ENCODE measurements at regions not wholly inside any gene's neighbourhood (a gene's known extent, or its start where the extent isn't known, plus 50 kb on each side); places are given as distances from the start of the nearest gene placed in this dataset.

DNA sequence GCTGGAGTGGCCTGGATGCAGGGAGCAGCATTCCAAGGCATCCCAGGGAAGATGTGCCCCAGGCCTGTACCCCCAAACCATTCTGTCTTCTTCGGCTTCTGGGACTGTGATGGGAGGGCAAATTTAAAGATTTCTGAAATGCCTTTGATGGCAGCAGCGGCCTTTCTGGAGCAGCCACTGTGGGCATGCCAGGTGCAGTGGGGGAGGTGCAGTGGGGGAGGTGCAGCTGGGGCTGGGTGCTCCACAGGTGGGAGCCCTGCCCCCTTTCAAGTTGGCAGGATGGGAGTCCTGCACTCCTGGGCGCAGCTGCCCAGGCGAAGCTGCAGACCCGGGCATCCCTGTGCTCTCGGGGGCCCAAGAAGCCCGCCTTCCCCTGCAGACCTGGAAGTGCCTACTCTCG lies 293.5 kb upstream of the MOCS1 start:
- no peak for DNase-seq (ENCODE audit: low spot score)
- intact Hi-C loops (cut with DNase I), result no loop called here
- no peak for ATAC-seq

- ATAC-seq (no peak), DNase-seq (ENCODE audit: low spot score) (no peak)
- intact Hi-C loops (cut with DNase I), result no loop called here
These were observed 288.1 kb upstream of the MOCS1 start for GRCh38 chr6:40222354-40222753.

DNA sequence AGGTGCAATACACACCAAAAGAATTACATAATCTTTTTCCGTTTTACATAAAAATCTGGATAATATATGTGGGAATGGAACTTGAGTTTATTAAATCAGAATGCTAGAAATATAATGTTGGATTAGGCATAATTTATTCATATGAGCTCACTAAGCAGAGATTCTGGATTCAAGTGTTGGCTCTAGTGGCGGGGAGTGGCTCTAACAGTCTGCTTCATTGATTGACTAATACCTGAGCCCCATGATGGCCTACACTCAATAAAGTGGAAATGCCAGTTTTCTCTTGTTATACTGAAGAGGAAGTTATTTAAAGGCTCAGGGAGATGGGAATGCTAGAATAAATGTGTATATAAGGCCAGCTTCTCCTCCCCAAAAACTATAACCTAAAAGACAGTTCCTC lies 285.5 kb upstream of the MOCS1 start:
- DNase-seq (ENCODE audit: low spot score), result no peak
- intact Hi-C loops (cut with DNase I), result no loop called here
- ATAC-seq, result no peak

GRCh38 chr6:40210628-40211056 lies 276.4 kb upstream of the MOCS1 start:
- ATAC-seq, result no peak
- DNase-seq (ENCODE audit: low spot score), result no peak
- intact Hi-C loops (cut with DNase I), result no loop called here

DNA sequence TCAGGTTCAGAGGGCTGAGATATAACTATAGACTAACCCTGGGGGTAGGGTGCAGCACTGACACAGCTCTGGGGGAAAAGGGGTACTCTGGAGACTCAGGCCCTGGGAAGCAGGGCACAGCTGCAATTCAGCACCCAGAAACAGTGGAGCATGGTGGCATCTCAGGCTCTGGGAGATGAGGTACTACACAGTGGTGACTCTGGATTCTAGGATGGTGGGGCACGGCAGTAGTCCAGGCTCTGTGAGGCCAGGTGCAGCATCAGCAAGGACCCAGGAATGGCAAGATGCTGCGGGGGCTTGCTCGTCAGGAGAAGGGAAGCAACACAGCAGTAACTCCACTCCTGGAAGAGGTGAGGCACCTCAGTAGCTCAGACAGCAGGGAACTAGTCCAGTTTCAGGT lies 271.5 kb upstream of the MOCS1 start:
- intact Hi-C loops (cut with DNase I), result no loop called here
- ATAC-seq (no peak), DNase-seq (ENCODE audit: low spot score) (no peak)

- no peak for ATAC-seq
- intact Hi-C loops (cut with DNase I), result no loop called here
- DNase-seq (ENCODE audit: low spot score), result no peak
These were observed 270.7 kb upstream of the MOCS1 start for GRCh38 chr6:40205004-40205403.

DNA sequence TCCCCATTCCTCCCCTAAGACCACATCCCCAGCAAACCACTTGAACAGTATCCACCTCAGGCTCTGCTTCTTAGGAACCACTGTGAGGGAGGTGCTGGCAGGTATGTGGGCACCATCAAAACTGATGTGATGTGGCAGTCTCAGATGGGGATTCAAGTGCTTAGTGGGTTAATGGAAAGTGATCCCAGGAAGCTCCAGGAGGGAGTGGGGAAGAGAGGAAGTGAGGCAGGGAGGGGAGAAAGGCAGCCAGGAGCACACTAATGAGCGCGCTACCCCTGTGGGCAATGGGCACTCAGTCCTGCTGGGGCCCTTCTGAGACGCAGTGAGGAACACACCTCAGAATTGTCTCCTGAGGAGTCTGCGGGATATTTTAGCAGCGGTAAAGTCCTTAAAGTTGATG lies 263.1 kb upstream of the MOCS1 start:
- ATAC-seq (no peak), DNase-seq (ENCODE audit: low spot score) (no peak)
- intact Hi-C loops (cut with DNase I), result no loop called here

DNA sequence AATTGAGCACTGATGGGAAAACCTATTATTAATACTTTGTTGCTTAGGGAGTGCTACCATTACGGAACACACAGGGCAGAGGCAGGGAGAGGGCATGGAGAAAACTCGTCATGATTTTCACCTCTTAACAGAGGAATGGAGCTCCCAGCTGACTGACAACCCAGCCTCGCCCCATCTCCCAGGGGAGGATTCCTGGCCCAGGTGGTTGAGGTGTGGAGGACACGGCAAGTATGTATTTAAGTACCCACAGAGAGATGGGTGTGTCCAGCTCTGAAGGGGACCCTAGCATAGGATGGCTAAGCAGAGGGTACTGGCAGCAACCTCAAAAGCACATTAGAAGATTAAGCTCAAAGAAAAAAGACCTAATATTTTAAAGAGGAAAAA lies 261.9 kb upstream of the MOCS1 start:
- ATAC-seq, result no peak
- intact Hi-C loops (cut with DNase I), result no loop called here
- no peak for DNase-seq (ENCODE audit: low spot score)

- DNase-seq (ENCODE audit: low spot score), result no peak
- intact Hi-C loops (cut with DNase I), result no loop called here
- no peak for ATAC-seq
These were observed 261.3 kb upstream of the MOCS1 start for GRCh38 chr6:40195428-40196134.

DNA sequence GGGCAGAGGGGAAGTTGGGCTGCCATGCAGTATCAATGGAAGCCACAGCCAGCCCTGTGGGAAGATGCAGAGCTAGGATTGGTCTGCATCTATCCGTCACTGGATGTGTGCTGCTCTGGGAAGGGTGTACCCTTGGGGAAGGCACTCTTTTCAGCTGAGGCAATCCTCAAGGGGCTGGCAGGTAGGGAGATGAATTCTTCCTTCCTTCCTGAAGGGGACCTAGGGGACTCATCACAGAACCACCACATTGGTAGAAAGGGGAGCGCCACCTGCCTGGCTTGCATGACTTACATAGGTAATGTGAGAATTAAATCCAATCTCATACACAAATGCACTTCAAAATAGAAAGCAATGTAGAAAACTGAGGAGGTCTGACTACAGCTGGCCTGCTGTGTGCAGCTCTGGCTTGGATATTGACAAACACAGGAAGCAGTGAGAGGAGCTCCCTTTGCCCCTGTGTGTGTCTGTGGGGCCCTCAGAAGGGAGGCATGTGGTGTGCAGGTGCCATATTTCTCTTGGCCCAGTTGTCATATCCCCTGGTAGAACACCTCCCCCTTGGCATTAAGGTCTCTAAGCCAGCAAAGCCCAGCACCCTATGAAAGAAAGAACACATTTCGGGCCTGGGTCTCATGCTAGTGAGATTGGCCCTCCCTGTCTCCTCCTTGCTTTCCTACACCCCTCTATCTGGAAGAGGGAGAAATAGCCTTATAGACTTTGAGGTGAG lies 260.3 kb upstream of the MOCS1 start:
- ATAC-seq (no peak), DNase-seq (ENCODE audit: low spot score) (no peak)
- intact Hi-C loops (cut with DNase I), result no loop called here

DNA sequence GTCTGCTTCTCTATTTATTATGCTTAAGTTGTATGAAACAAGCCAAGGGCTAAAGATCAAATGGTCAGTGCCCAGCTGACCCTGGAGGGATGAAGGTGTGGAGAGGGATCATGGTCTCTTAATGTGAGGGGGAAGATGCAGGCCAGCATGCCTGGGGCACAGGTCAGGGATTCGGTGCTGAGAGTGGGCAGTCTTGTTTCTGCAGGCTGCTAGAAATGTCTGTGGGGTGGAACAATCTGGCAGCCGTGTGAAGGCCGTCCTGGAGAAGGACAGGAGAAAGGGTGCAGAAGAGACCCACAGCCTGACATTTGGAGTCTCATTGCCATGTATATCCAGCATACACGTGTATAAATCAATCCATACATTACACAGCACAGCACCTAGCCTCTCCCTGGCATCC lies 258.3 kb upstream of the MOCS1 start:
- intact Hi-C loops (cut with DNase I), result no loop called here
- DNase-seq (ENCODE audit: low spot score) (no peak), ATAC-seq (no peak)

GRCh38 chr6:40188931-40189330 lies 254.7 kb upstream of the MOCS1 start:
- ATAC-seq, result peak; percentile 95
- intact Hi-C loops (cut with DNase I), result loop anchor here (2.0 kb wide), 1 partner anchor 30 kb away; no protein-coding TSS in a partner anchor
- DNase-seq (ENCODE audit: low spot score), result no peak

- ATAC-seq (no peak), DNase-seq (ENCODE audit: low spot score) (no peak)
- intact Hi-C loops (cut with DNase I), result loop anchor here (2.0 kb wide), 1 partner anchor 29 kb away; no protein-coding TSS in a partner anchor
These were observed 253.4 kb upstream of the MOCS1 start for GRCh38 chr6:40187535-40188144.

GRCh38 chr6:40185486-40185885 lies 251.2 kb upstream of the MOCS1 start:
- ATAC-seq (no peak), DNase-seq (ENCODE audit: low spot score) (no peak)
- intact Hi-C loops (cut with DNase I), result no loop called here

GRCh38 chr6:40183902-40184301 lies 249.6 kb upstream of the MOCS1 start:
- DNase-seq (ENCODE audit: low spot score), result no peak
- ATAC-seq, result no peak
- intact Hi-C loops (cut with DNase I), result no loop called here

- intact Hi-C loops (cut with DNase I), result no loop called here
- DNase-seq (ENCODE audit: low spot score) (no peak), ATAC-seq (no peak)
These were observed 247.1 kb upstream of the MOCS1 start for GRCh38 chr6:40181367-40181766.

DNA sequence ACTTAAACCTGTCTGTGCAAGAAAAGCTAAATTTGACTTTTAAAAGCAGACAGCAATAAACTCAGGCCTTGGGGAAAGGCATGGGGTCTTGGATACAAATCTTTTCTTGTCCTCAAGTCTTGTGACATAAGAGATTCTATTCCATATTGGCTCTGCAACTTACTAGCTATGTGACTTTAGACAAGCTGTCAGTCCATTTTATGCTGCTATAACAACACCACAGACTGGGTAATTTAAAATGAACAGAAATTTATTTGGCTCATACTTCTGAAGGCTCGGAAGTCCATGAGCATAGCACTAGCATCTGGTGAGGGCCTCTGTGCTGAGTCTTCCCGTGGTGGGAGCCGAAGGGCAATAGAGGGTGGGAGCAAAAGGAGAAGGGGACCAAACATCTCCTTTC lies 246.0 kb upstream of the MOCS1 start:
- ATAC-seq, result no peak
- intact Hi-C loops (cut with DNase I), result no loop called here

GRCh38 chr6:40179496-40179895 lies 245.2 kb upstream of the MOCS1 start:
- intact Hi-C loops (cut with DNase I), result no loop called here
- DNase-seq (ENCODE audit: low spot score), result no peak

More for the DNA sequence above, 246.0 kb upstream of the MOCS1 start:
- DNase-seq (ENCODE audit: low spot score), result no peak

DNA sequence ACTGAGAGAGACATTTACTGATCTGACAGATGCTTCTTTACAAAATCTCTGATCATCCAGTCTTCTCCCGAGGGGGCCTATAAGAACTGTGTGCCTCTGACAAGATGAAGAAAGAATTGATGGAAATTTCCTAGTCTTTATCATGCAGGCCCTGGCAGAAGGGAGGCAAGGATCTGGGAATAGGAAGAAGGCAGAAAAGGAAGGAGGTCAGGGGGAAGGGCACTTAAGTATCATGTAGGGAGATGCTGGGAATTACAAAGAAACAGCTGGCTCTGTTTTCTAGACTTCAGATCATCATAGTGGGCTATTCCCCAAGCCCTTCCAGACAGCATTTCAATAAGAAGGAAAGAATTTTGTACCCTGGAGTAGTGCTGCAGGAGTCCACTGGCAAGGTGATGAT lies 243.3 kb upstream of the MOCS1 start:
- DNase-seq (ENCODE audit: low spot score), result no peak
- ATAC-seq, result no peak
- intact Hi-C loops (cut with DNase I), result no loop called here

More at GRCh38 chr6:40179496-40179895, 245.2 kb upstream of the MOCS1 start:
- ATAC-seq, result no peak

DNA sequence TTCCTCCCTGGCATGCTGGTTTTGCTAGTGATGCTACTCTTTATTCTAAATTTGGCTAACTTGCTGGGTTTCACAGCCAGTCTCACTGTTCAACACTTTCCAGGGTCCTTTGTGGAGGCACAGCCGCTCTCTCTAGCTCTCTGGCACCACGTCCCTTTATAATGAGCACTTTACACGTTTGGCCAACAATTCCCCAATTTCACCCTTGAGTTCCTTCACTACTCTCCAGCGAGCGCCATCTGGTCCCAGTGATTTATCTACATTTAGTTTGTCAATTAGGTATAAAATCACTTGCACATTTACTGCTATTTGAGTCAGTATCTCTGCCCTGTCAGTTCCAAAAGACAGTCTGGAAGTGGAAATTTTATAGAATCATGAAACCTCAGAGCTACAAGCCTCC lies 241.9 kb upstream of the MOCS1 start:
- ATAC-seq, result no peak
- intact Hi-C loops (cut with DNase I), result no loop called here
- no peak for DNase-seq (ENCODE audit: low spot score)

Measured in sciatic nerve (tissue), 2 donors.